Right lobe of liver (tissue), 4 donors: ENCODE measurements at regions not wholly inside any gene's neighbourhood (a gene's known extent, or its start where the extent isn't known, plus 50 kb on each side); places are given as distances from the start of the nearest gene placed in this dataset.

Experiments
- CTCF ChIP-seq, 4 donors: fragments of 200-600 bp in 3 of 4; fragments of 450-650 bp in 1 of 4; IDR thresholded peaks; one replicate each; pipeline versions ENCODE4 v1.5.1 to v1.8.0; 2016 to 2022; ENCODE audit warnings: antibody characterized with exemption in 4 of 4, mild to moderate bottlenecking in 2 of 4
- POLR2A ChIP-seq: fragments of 450-650 bp; IDR thresholded peaks from one replicate; pipeline ENCODE4 v1.6.1; 2017; ENCODE audit warnings: antibody characterized with exemption, mild to moderate bottlenecking
- donor health status: DM: no; HTN: no; CAD: no.
- donor health status: DM: no; HTN: no; CAD: no.
- donor health status: DM: no; HTN: yes; CAD: no.

- TF ChIP-seq CTCF (IDR thresholded peaks at IDR 0.05): no peak
- TF ChIP-seq POLR2A: no peak
Observed at GRCh38 chrX:14427614-14428013, 101.7 kb upstream of the GLRA2 start.
